Progenitor cell of endocrine pancreas (in vitro differentiated cells): ENCODE measurements at regions not wholly inside any gene's neighbourhood (a gene's known extent, or its start where the extent isn't known, plus 50 kb on each side); places are given as distances from the start of the nearest gene placed in this dataset.

Source experiments
- DNase-seq: peaks from one replicate; pipeline ENCODE4 v3.0.0; 2021; ENCODE audit warnings: low spot score; ENCODE audit not compliant: unreplicated experiment
- H3K27ac Mint-ChIP-seq: 2 replicates; pipeline ENCODE4 v1.8.0; 2021; ENCODE audit warnings: mild to moderate bottlenecking, moderate library complexity, mixed read lengths
- H3K27me3 Mint-ChIP-seq: 2 replicates; pipeline ENCODE4 v1.8.0; 2021; ENCODE audit warnings: mixed read lengths
- H3K36me3 Mint-ChIP-seq: 2 replicates; pipeline ENCODE4 v1.8.0; 2022; ENCODE audit warnings: mixed read lengths; ENCODE audit not compliant: insufficient read depth
- H3K4me1 Mint-ChIP-seq: 2 replicates; pipeline ENCODE4 v1.8.0; 2021; ENCODE audit warnings: low read depth, mixed read lengths
- H3K4me3 Mint-ChIP-seq: 2 replicates; pipeline ENCODE4 v1.8.0; 2021; ENCODE audit warnings: low read depth, mild to moderate bottlenecking, moderate library complexity, mixed read lengths
- H3K9me3 Mint-ChIP-seq: 2 replicates; pipeline ENCODE4 v1.8.0; 2021; ENCODE audit warnings: low read depth, mixed read lengths
- CTCF ChIP-seq: fragments of 200-600 bp; sonication (generic); IDR thresholded peaks from one replicate; pipeline ENCODE4 v1.5.0; 2021; ENCODE audit warnings: antibody characterized with exemption, mild to moderate bottlenecking; ENCODE audit not compliant: unreplicated experiment

GRCh38 chr10:56895306-56895705 is 534.2 kb upstream of the ZWINT start:
- no peak for TF ChIP-seq CTCF
- no peaks in the 10 kb centered on the region for H3K4me1 Mint-ChIP-seq
- H3K27ac Mint-ChIP-seq: no peak overlapping the region
- H3K27me3 Mint-ChIP-seq: no peaks in the 10 kb centered on the region
- H3K4me3 Mint-ChIP-seq: no peak overlapping the region
- H3K36me3 Mint-ChIP-seq: no peaks in the 10 kb centered on the region
- peaks cover 3% of the 10 kb centered on the region for H3K9me3 Mint-ChIP-seq
- DNase-seq: no peak

- no peak for DNase-seq
- Mint-ChIP-seq H3K4me1 (peaks cover 13% of the 10 kb centered on the region), H3K36me3 (no peaks in the 10 kb centered on the region), H3K4me3 (no peak overlapping the region), H3K27ac (no peak overlapping the region), H3K9me3 (no peaks in the 10 kb centered on the region), H3K27me3 (no peaks in the 10 kb centered on the region)
- TF ChIP-seq CTCF: no peak
Observed at GRCh38 chr10:56881218-56881617, 520.2 kb upstream of the ZWINT start.

GRCh38 chr10:56880606-56881005 is 519.5 kb upstream of the ZWINT start:
- Mint-ChIP-seq H3K36me3 (no peaks in the 10 kb centered on the region), H3K9me3 (no peaks in the 10 kb centered on the region), H3K4me1 (peaks cover 10% of the 10 kb centered on the region), H3K27ac (no peak overlapping the region), H3K27me3 (no peaks in the 10 kb centered on the region), H3K4me3 (no peak overlapping the region)
- DNase-seq: no peak
- TF ChIP-seq CTCF: no peak

GRCh38 chr10:56874950-56875349 is 513.9 kb upstream of the ZWINT start:
- no peak for DNase-seq
- Mint-ChIP-seq H3K27ac (no peak overlapping the region), H3K27me3 (no peaks in the 10 kb centered on the region), H3K36me3 (no peaks in the 10 kb centered on the region), H3K4me1 (peaks cover 9% of the 10 kb centered on the region), H3K4me3 (no peak overlapping the region), H3K9me3 (peaks cover 3% of the 10 kb centered on the region)
- TF ChIP-seq CTCF: no peak

GRCh38 chr10:56871160-56871668 is 510.2 kb upstream of the ZWINT start:
- Mint-ChIP-seq H3K27me3 (no peaks in the 10 kb centered on the region), H3K4me3 (no peak overlapping the region), H3K36me3 (no peaks in the 10 kb centered on the region), H3K27ac (no peak overlapping the region), H3K4me1 (peaks cover 9% of the 10 kb centered on the region), H3K9me3 (peaks cover 3% of the 10 kb centered on the region)
- DNase-seq: no peak
- no peak for TF ChIP-seq CTCF
